DMS53 treated with DMSO at 0.1 percent for 48 hours (cell line): ENCODE measurements at regions not wholly inside any gene's neighbourhood (a gene's known extent, or its start where the extent isn't known, plus 50 kb on each side); places are given as distances from the start of the nearest gene placed in this dataset.
"Not testable (repeated sequence)": the region's sequence is repeated elsewhere in the genome, so short reads cannot be mapped to it uniquely, and the experiment has no call there.

ENCODE experiments used
- DNase-seq: peaks from one replicate; lab custom pipeline; 2025; ENCODE audit not compliant: unreplicated experiment; lab: John Stamatoyannopoulos, UW

DNA sequence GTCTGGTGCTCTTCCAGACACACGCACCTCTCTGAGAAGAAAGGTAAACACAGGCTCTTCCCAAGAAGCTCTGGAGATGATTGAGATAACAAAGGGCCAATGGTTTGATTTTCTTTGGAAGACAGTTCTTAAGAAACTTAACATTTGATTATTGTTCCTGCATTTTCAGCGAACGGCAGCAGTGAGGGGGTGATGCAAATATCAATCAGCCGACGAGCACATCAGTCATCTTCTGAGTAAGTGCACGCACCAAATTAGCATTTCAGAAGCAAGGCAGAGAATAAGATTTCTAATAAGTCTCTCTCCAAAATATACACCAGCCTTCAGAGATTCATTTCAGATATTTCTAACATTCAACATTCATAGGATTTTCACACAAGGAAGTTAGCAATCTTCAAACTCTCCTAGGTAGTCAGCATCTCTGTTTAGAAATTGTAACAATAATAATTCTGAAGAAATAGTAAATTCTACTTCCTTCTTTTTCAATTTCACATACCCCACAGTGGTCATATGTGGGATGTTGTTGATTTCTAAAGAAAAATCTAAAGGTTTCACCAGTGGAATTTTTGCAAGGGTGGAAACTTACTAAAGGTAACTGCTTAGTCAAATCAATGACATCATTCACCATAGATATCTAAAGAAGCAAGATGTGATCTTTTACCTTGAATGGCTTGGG is 250.3 kb downstream of the SEC61B start:
- DNase-seq = no peak

DNA sequence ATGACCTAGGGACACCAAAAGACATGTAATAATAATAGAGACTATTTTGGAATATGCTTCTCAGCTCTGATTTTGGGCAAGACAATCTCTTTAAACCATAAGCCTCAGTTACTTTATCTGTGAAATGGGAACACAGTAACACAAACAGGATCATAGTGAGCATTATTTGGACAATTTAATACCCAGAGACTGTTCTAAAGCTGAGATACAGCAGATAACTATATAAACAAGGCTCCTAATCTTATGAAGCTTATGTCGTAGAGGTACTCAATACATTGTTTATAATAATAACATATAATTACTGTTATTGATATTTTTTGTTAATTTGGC is 250.8 kb downstream of the SEC61B start:
- no peak for DNase-seq

DNA sequence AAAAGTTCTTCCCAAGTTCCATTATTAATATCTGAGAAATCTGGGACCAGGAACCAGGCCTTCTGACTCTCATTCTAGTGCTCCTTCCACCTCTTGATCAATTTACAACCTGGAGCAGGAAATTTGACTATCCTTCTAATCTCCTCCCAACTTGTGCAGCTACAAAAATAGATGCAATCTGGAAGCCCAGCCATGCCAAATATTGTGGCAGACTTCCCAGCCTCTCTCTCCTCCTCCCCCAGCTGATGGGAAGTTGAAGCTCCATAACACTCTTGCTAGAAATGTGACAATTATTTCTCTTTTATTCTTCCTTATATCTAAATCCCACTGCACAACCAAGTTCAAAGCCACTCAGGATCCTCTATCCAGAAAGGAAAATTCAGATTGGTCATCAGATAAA is 252.1 kb downstream of the SEC61B start:
- no peak for DNase-seq

- DNase-seq = no peak
Measured at GRCh38 chr9:99475401-99476065, 253.5 kb downstream of the SEC61B start.

GRCh38 chr9:99478469-99479027 is 256.5 kb downstream of the SEC61B start:
- no peak for DNase-seq

GRCh38 chr9:99479929-99480328 is 257.8 kb downstream of the SEC61B start:
- no peak for DNase-seq

DNA sequence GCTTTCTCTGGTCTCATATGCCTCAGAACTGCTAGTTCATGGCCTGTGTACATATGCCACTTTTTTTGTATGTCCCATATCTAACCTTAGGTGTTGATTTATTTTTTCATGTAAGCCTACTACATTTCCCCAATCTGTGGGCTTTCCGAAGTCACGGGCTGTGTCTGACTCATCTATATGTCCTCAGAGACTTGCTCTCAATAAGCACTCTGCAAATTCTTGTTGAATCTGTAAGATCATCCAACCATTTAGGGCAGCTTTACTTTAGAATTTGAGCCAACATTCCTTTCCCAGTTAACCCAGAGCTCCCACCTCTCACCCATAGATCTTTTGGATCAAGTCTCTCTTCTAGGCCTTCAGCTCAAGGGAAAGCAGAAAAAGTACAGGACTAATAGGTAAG is 263.4 kb downstream of the SEC61B start:
- no peak for DNase-seq

GRCh38 chr9:99486684-99487083 is 264.6 kb downstream of the SEC61B start:
- no peak for DNase-seq

DNA sequence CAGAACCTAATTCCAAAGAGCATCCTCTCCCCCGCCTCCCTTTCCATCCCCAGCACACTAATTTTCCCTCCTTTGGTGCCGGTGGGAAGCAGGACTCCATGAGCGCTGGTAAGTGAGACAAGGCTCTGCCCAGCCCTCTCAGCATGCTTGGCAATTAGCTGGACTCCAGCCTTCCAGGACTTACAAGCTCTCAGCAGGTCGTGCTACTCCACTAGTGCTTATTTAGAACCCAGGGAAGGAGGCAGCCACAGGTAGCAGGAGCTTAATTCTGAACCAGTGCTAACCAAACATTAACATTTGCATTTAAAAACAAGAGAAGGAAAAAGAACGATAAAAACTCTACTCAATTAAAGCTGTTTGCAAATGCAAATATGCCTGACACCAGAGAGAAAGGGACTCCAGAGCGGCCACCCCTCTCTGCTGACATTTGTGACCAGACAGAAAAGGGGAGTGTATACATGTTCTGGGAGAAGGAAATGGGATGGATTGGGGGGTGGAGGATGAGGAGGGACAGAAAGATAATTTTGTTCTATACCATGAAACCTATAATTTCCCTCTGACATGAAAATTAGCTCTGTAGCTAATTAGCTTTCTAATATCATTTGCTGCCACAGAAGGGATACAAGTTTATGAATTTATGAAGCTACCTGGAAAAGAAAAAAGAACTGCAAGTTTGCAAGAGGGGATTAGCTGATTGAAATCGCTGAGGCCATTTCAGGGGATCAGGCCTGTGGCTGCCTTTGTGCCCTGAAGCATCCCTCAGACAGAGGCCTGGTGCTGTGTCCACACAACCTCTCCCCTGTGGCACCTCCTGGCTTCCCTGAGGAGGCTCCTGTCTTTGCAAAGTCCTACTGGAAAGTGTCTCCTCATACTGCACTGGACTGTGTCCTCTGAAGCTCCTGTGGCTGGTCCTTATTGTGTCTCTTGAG is 266.3 kb downstream of the SEC61B start:
- DNase-seq = no peak

DNA sequence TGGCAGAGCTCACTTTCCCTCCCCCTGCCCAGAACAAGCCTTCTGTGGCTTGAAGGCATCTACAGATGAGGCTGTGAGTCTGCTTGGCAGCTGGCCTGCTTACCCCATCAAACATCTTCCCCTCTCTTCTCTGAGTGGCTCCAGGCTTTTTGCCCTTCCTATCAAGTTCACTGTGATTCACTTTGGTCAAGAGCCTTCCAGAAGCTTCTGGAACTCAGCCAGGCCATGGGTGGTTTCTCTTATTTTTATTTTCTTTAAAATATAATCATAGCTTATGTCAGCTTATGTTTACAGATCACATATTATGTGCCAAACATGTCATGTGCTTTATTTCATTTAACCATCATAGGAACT is 267.0 kb downstream of the SEC61B start:
- DNase-seq = no peak

DNA sequence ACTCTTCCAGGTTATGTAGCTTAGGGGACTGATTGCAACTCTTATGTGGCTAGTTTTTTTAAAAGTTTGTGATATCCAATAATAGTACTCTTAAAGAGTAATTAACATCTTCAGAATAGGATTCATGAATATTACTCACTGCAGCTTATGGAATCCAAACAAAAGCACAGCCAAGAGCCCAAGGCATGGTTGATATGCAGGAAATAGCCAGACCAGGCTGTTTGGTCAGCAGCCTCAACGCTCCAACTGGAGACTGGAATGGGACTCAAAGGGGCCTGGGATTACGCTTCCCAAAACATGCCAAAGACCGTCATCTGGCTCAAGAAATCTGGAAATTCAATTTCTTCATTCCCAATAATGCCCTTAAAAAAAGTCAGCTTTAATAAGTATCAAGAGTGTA is 268.6 kb downstream of the SEC61B start:
- DNase-seq = no peak

- DNase-seq = no peak
Measured at GRCh38 chr9:99491408-99492158, 269.5 kb downstream of the SEC61B start.

DNA sequence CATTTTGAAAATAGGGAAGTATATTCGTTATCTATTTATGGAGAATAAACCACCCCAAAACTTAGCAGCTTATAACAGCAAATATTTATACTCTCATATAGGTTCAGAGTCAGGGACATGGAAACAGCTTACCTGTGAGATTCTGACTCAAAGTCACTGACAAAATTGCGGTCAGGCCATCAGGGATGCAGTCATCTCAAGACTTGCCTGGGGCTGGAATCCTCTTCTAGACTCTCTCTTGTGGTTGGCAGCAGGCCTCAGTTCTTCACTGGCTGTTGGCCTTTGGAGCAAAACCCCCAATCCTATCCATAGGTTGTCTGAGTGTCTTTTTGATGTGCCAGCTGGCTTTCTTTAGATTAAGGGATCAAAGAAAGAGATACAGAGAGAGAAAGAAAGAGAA is 275.6 kb downstream of the SEC61B start:
- no peak for DNase-seq

- DNase-seq = not testable (repeated sequence)
Measured at GRCh38 chr9:99498979-99499378, 276.9 kb downstream of the SEC61B start.

DNA sequence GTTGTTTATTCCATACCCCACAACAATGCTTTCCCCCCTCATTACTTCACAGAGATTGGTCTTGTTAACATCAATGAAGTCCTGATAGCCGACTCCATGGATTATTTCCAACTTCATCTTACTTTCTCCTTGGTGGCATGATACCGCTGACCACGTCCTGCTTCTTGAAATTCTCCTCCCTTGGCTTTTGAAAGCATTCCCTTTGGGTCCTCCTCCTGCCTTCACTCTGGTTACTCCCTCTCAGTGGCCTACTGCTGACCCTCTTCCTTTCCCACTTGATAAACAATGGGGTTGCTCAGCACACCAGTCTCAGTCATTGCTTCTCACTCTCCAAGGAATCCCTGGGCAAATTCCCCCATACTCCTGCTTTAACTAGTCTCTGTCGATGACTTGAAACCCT is 283.9 kb downstream of the SEC61B start:
- DNase-seq = no peak

- DNase-seq = no peak
Measured at GRCh38 chr9:99506747-99507348, 284.8 kb downstream of the SEC61B start.

DNA sequence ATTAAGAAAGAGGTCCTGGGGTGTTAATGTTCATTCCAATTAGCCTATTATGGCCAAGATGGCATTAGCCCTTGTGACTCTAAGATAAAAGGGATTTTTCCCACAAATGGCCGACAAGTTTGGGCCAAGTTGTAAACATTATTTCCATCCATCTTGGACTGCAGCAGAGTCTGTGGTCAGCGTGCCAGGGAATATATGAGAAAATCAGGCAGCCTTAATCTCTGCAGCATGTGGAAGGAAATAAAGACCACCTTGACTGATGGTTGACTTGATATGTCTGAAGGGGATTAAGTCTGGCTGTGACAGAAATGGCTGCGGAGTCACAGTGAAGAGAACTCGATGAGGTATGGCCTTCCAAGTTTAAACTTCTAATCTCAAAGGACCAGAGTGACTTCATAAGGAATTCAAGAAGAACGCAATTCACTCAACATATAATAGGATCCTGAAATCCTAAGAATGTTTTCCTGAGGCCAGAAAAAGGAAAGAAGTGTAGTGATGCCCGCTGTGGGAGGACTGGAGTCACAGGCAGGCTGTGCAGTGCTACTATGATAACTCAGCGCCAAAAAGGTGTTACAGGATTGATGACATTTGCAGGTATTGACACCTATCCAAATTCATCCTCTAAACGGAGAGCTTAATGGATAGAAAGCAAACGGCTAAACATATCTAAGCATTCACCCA is 287.1 kb downstream of the SEC61B start:
- no peak for DNase-seq

GRCh38 chr9:99509900-99510535 is 287.9 kb downstream of the SEC61B start:
- DNase-seq = no peak

- DNase-seq = no peak
Measured at GRCh38 chr9:99511723-99512122, 289.6 kb downstream of the SEC61B start.
